Fibroblast of upper back skin (primary cell): ENCODE measurements at regions not wholly inside any gene's neighbourhood (a gene's known extent, or its start where the extent isn't known, plus 50 kb on each side); places are given as distances from the start of the nearest gene placed in this dataset.
"Not testable (repeated sequence)": the region's sequence is repeated elsewhere in the genome, so short reads cannot be mapped to it uniquely, and the experiment has no call there.

Source experiments
- DNase-seq: peaks from one replicate; pipeline ENCODE4 v3.0.0-alpha.2; 2013

GRCh38 chr15:24733659-24734058, 58.1 kb downstream of the NPAP1 start:
- no peak for DNase-seq

GRCh38 chr15:24734396-24734795, 58.8 kb downstream of the NPAP1 start:
- no peak for DNase-seq

GRCh38 chr15:24745290-24745689, 69.7 kb downstream of the NPAP1 start:
- no peak for DNase-seq

DNA sequence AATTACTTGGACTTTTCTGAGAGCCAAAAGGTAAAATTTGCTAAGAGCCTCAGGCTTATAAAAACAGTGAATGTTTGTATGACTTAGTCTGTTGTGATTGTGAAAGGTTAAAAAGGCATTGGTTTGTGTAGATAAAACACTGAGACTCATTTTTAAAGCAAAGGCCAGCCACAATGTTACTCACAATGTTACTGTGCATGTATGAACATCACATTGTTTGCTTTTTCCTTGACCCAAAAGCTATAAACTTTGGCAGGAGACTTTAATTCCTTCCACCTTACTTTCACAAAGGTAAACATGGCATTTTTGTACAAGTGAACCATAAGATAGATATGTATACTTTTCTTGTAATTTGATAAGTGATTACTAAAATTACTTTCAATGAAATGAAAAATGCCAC, 70.5 kb downstream of the NPAP1 start:
- no peak for DNase-seq

DNA sequence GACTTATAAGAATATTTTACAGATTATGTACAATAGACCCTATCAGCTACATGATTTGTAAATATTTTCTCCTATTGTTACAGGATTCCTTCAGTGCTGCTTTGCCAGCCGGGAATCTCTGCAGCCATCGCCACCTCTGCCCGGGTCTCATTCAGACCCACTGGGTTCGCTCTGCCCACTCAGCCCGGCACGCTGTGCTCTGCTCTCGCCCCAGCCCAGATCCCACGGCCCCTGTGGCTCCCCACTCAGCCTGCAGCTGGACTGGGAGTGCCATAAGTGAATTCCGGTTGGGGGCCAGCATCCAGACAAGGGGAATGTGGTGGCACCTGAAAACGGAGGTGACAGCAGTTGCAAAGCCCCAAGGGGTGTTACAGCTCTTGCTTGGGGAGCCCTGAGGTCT, 71.8 kb downstream of the NPAP1 start:
- DNase-seq, result no peak

DNA sequence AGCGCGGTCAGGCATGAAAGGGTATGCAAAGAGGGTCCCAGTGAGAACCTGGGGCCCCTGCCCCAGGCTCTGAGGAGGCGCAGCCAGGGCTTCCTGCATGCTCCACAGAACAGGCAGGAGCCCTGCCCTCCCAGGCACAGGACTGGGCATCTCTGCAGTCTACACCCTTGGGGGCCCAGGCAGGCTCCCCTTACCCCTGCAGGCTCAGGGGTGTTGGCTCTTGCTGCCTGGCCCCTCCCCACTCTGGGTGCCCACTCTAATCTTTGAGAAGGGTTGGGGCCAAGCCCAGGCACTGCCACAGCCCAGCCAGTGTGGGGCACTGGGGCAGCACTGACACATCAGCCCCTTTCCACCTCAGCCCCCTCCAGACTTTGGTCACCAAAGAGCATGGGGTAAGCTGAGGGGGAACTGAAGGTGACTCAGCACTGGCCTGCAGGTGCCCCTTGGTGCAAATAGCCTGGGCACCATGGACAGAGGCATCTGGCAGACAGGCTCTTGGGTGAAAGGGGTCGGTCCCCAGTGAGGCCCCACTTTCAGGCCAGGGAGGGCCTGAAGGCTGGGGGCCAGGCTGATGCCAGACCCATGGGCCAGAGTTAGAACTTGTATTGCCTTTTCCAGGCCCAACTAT, 73.4 kb downstream of the NPAP1 start:
- DNase-seq, result no peak

- no peak for DNase-seq
These were observed 76.8 kb downstream of the NPAP1 start for GRCh38 chr15:24752354-24752753.

DNA sequence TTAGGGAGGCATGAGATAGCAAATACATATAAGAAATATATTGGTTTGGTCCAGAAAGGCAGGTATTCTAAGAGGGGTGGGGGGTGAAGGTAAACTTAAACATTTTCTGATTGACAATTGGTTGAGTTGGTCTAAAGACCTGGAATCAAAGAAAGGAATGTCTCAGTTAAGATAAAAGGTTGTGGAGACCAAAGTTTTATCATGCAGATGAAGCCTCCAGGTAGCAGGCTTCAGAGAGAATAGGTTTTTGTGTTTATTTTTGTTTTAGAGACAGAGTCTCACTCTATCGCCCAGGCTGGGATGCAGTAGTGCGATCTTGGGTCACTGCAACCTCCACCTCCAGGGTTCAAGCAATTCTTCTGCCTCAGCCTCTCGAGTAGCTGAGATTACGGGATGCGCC, 80.5 kb downstream of the NPAP1 start:
- DNase-seq, result no peak

- DNase-seq, result no peak
These were observed 84.5 kb downstream of the NPAP1 start for GRCh38 chr15:24760066-24760465.

DNA sequence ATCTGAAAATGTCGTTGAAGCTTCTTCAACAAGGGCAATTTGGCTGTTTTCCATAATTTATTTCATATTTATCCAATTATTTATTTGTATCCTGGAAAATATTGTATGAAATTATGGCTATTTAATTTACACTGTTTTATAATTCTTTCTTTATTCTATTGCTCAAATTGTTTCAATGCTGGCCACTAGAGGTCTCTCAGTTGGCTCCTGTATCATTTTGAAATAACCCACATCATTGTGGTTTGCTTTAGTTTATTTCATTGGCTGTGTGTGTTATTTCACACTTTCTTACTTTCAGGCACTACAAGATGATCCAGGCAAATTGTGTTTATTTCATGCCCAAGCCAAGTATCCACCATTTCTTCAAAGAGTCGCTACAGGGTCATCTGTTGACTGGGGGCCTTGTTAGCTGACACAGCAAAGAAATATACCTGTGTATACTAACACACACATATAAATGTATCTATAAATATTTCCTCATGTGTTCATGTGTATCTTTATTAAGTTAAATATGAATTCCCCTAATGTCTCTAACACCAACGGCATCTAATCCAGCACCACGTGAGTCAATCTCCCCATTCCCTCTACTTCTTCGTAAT, 86.2 kb downstream of the NPAP1 start:
- peak; percentile 1 for DNase-seq

DNA sequence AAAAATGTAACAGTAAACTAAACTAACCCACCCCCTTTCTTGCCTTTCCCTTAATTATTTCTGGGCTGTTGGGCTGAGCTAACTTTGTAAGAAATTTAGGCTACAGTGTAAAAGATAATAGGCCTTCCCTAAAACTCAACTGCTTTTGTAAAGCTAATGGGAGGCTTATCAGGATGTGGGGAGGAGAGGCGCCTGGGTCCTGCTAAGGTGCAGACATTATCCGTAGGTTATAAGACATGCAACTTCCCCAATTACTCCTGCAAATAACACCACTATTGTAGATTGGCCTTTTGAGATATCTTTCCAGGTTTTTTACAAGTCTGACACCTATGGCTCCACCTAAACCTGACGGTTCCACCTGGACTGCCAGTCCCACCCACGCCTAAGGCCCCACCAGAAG, 88.3 kb downstream of the NPAP1 start:
- DNase-seq, result no peak

GRCh38 chr15:24764375-24765171, 89.0 kb downstream of the NPAP1 start:
- DNase-seq, result no peak

DNA sequence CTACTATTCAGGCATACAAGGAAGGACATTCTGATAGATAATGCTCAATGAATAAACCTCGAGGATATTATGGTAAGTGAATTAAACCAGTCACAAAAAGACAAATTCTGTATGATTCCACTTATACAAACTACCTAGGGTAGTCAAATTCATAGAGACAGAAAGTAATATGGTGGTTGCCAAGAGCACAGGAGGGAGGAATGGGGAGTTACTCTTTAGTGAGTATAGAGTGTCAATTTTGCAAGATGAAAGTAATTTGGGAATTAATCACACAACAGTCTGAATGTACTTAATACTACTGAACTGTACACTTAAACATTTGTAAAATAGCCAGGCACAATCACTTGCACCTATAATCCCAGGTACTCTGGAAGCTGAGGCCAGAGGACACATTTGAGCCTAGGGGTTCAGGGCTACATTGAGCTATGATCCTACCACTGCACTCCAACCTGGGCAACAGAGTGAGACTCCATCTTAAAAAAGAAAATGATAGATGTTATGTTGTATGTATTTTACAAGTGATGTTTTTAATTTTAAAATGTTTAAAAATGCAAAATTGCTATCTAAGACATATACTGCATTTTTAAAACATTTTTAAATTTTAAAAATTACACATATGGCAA, 91.0 kb downstream of the NPAP1 start:
- DNase-seq, result no peak

DNA sequence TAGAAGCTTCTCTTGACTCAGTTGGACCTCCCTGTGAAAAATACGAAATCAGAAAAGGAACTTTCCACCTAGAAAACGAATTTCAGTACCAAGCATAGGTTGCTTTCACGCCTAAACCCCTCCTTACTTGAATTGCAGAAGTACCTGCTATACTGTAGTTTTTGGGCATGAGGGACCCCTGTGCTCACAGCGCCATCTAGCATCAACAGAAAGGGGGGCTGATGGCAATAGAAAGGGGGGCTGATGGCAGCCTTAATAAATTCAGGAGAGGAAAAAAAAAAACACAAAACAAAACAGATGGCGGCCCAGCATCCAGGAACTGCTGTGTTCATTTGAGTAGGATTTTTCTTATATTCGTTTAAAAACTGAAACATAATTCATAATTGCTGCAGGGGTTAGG, 96.7 kb downstream of the NPAP1 start:
- no peak for DNase-seq

GRCh38 chr15:24772686-24773373, 97.3 kb downstream of the NPAP1 start:
- DNase-seq, result peak; percentile 81

GRCh38 chr15:24777307-24777706, 101.7 kb downstream of the NPAP1 start:
- DNase-seq, result no peak

DNA sequence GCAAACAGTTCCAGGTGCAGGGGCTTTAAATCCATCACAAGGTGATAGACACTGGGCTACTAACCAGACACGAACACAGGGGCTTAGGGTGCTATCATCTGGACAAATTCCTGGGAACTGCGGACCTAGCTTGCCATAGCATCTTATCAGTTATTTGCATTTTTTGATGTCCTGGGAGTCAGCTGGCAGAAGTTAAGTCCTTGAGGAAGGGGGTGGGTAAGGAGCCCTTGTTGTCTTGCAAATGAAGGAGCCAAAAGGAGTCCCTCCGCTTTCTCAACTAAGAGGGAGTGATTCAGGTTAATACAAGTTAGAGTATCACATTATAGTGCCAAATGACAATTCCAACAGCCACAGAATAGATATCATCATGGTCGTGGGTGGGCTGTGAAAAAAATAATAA, 108.9 kb downstream of the NPAP1 start:
- no peak for DNase-seq

DNA sequence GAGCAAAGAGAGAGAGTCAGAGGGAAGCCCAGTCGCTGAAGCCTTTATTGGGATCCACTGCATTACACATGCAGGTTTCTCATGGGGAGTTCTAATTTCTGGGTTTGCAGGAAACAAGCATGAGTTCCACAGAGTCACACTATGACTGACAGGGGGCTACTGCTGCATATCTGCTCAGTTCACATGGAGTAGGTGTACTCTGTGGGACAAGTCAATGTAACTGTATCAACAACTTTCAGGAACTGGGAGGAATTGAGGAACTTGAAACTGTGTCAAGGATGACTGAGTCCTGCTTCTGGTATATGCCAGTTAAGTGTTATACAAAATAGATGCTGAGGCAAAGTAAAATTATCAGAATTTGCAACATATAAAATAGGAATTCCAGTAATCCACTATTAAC, 110.8 kb downstream of the NPAP1 start:
- DNase-seq, result no peak

DNA sequence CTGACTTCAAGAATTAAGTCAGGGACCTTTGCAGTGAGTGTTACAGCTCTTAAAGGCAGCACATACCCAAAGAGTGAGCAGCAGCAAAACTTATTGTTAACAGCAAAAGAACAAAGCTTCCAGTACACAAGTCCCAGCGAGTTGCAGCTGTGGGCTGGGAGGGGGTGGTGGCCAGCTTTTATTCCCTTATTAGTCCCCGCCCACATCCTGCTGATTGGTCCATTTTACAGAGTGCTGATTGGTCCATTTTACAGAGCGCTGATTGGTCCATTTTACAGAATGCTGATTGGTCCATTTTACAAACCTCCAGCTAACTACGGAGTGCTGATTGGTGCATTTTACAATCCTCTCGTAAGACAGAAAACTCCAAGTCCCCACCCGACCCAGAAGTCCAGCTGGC, 127.0 kb downstream of the NPAP1 start:
- not testable (repeated sequence) for DNase-seq

DNA sequence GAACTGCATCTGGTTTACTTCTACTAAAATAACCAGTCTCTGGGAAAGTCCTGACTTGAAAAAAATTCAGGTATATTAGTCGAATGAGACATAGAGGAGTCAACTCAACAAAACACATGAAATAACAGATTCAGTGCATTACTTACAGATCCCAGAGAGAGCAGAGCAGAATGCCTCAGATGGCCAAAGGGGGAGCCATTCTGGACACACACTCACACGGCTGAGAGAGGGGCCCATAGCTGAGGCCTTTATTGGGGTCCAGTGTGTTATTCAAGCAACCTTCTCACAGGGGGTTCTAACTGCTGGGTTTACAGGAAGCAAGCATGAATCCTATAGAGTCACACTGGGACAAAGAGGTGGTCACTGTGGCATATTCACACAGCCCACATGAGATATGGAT, 135.1 kb upstream of the SNRPN start:
- DNase-seq, result no peak

GRCh38 chr15:24823473-24823872, 131.3 kb upstream of the SNRPN start:
- no peak for DNase-seq

DNA sequence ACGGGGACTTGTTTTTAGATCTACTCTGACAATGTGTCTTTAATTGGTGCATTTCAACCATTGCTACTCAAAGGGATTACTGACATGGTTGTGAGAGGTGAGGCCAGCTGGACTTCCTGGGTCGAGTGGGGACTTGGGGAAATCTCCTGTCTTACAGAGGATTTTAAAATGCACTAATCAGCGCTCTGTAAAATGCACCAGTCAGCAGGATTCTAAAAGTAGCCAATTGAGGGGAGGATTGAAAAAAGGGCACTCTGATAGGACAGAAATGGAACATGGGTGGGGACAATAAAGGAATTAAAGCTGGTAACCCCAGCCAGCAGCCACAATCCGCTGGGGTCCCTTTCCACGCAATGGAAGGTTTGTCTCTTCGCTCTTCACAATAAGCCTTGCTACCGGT, 122.5 kb upstream of the SNRPN start:
- no peak for DNase-seq

GRCh38 chr15:24835301-24835700, 119.5 kb upstream of the SNRPN start:
- no peak for DNase-seq
